GM18507 (cell line): ENCODE measurements at regions not wholly inside any gene's neighbourhood (a gene's known extent, or its start where the extent isn't known, plus 50 kb on each side); places are given as distances from the start of the nearest gene placed in this dataset.
"Not testable (repeated sequence)": the region's sequence is repeated elsewhere in the genome, so short reads cannot be mapped to it uniquely, and the experiment has no call there.

Experiments
- DNase-seq: peaks from one replicate; pipeline ENCODE4 v3.0.0; 2011; ENCODE audit warnings: low read depth; ENCODE audit not compliant: insufficient read length; ENCODE audit errors: extremely low spot score
- FAIRE-seq: peaks from 2 replicates; lab custom pipeline; 2011; peaks lifted over from hg19 to GRCh38; lab: Jason Lieb, UNC

DNA sequence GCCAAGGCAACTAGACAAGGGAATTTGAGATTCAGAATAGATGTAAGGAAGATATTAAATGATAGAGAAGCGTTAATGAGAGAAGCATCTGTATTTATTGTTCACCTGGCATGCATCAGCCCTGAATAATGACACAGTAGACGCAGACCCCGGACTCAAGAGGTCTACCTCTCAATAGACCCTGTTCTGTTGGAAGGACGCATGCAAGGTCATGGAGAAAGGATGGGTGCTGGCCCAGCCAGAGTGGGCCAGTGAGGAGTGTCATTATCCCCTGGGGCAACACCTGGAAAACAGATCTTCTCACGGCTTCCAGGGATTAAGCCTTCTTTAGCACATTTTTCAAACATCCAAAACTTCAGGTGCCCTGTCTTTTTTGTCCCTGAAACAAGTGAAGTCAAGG, 461.0 kb downstream of the EIPR1 start:
- no peak for FAIRE-seq
- DNase-seq, result no peak

DNA sequence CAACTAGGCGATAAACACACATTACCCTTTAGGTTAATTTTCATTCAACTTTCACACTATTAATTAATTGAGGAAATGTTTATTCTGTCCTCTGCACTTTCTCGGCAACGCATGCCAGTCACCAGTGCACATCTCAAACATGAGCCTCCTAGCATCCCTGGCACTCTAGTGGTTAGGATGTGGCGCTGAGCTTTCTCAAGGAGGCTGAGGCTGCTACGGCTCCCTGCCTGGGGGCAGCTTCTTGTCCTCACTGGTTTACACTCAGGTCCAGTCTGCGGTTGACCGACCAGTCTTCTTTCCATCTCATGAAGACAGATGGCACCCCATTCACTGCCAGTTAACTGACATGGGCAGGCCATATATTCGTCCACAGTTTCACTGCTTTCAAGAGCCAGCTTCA, 463.4 kb downstream of the EIPR1 start:
- FAIRE-seq (no peak), DNase-seq (no peak)

GRCh38 chr2:2913601-2914120, 464.0 kb downstream of the EIPR1 start:
- DNase-seq (no peak), FAIRE-seq (no peak)

GRCh38 chr2:2912731-2913130, 464.9 kb downstream of the EIPR1 start:
- DNase-seq (no peak), FAIRE-seq (no peak)

- DNase-seq, result no peak
- no peak for FAIRE-seq
These were observed 465.3 kb downstream of the EIPR1 start for GRCh38 chr2:2912293-2912692.

DNA sequence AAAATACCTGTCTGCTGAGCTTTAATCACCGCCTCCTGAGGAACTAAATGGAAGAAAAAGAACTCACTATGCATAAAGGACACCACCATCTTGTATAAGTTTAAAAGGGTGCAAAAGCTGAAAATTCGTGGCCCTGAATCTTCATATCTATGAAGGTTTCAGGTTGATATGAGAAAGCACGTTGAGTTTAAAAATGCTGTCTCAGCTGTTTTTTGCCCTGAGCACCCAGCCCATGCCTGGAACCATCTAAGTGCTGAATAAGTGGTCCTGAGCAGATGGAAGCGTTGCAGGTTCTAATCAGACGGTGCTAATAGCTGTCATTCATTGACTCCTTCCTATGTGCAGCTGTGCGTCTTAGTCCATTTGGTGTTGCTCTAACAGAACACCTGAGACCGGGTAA, 467.4 kb downstream of the EIPR1 start:
- DNase-seq, result no peak
- no peak for FAIRE-seq

DNA sequence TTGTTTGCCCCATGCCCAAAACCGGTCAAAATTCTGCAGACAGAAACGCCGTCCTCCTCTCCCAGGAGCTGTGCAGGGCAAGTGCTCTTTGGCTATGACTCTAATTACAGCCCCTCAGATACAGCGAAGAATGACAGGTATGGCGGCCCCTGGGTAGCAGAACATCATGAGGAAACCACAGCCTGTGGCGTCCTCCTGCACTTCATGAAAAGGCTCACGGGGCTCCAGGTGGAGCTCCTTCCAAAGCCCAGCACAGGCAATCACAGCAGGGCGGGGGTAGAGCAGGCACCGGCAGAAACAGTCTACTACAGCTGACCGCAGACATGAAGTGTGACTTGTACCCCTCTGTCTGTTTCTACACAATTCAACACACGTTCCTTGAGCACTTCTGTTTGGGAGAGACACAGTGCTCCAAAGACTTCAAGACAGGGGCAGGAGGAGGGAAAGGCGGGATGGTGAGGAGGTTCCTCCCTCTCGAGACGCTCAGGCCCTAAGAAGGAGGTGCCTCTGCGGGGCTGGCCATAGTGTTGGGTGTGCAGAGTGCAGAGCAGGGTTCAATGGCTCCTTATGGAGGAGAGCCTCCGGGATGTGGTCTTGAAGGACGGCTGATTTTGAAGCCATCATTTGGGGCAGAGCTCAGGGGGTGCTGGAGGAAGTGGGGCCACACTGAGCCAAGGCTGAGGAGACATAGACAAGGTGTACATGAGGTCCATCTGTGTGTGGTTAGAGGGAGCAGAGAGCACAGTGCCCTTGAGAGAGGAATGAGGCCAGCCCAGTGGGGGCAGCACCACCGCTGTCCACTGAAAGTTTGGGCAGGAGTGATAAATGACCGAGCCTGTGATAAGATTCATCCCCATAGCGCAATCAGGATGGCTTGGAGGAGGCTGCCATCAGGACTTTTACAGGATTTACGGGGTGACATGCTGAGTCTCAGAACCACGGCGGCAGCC, 468.3 kb downstream of the EIPR1 start:
- DNase-seq (no peak), FAIRE-seq (no peak)

GRCh38 chr2:2906091-2906490, 471.5 kb downstream of the EIPR1 start:
- DNase-seq (no peak), FAIRE-seq (no peak)

DNA sequence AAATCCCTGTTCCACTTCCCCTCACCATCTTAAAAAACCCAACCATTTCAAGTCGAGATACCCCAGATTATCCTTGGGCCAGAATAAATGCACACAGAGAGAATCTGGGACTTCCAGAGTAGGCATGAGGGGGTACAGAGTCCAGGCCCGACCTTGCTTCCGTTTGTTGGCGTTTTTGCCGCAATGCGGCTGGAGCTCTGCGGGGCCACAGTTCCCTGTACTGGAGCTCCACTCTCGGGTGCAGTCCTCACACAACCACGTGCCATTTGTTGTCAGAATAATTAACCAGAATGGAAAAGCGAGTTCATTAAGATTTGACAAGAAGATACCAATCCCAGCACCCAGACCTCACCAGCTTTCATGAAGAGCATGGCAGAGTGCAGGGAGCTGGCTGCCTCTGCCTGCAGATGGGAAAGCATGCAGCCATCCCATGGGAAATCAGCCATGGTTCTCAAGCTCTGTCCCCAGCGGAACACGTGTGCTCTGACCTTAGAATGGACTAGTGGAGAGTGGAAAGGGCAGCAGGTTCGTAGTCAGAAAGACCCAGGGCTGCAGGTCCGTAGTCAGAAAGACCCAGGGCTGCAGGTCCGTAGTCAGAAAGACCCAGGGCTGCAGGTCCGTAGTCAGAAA, 472.8 kb downstream of the EIPR1 start:
- no peak for FAIRE-seq

GRCh38 chr2:2902547-2903281, 474.9 kb downstream of the EIPR1 start:
- FAIRE-seq, result no peak
- DNase-seq, result no peak

More for the DNA sequence above, 472.8 kb downstream of the EIPR1 start:
- DNase-seq, result no peak

DNA sequence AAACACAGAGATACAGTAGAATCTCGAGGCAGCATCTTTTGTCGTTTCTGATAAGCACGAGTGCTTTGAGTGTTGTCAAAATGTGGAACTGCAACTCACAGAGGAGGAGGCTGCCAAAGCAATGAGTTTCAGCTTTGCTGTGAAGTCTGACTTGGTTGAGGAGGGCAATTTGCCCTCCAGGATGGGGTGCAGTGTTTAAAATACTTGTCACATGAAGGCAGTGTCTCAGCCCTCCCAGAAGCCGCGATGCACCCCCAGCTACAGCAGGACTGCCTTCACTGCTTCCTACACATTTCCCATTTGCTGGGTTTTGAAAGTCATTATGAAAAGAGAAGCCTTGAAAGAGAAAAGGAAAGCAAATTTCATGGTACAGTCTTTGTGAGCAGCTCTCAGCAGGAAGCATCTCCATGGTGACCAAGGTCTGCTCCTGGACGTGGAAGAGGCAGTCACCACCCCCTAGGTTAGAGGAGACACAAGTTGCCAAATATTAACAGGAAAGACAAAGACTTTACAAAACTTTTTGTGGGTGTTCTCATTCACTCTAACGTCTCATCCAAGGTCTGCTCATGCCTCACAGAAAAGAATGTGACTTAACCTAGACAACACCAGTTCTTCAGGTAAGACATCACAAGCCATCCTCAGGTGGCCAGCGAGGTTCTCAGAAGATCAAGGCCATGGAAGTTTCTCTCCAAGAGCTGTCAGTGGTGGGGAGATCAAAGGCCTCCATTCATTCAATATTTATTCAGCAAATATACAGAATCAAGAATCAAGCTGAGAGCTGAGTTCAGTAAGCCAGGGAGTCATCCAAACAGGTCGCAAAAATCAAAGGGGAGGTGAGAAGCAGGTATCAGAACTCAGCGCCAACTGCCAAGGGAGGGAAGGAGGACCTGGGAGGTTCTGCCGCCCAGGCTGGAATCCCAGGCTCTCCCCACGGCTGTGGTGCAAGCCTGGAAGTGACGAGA, 476.0 kb downstream of the EIPR1 start:
- FAIRE-seq (peak; percentile 95), DNase-seq (peak; percentile 40)

- no peak for FAIRE-seq
- DNase-seq, result no peak
These were observed 477.8 kb downstream of the EIPR1 start for GRCh38 chr2:2899826-2900225.

- no peak for DNase-seq
- peak; percentile 56 for FAIRE-seq
These were observed 478.9 kb downstream of the EIPR1 start for GRCh38 chr2:2898744-2899143.

DNA sequence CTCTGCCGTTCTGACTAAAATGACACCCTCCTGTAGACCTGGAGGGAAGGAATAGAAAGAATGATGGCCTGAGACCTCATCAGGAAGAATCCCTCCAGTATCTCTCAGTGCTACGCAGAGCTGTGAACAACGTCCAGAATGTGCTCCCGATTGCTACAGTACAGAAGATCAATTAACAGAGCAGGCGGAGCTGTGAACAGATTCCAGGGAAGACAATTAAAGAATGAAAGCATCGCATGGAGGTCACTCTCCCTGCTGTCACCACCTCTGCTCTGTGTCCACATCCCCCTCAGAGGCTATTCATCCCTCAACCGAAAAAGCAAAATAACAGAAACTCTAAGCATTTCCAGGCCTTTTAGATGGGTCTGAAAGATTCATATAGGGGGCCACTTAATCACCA, 481.0 kb downstream of the EIPR1 start:
- DNase-seq (no peak), FAIRE-seq (no peak)

DNA sequence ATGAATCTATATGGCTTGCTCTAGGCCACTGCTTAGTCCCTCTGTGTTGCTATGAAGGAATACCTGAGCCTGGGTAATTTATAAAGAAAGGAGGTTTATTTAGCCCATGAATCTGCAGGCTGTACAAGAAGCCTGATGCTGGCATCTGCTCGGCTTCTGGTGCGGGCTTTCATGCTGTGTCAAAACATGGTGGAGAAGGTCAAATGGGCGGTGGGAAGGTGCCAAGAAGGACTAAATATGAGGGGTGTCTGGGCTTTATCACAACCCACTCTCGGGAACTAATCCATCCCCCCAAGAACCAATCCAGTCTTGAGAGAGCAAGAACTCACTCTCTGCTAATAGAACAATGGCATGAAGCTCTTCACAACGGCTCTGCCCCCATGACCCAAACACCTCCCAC, 481.6 kb downstream of the EIPR1 start:
- no peak for FAIRE-seq

DNA sequence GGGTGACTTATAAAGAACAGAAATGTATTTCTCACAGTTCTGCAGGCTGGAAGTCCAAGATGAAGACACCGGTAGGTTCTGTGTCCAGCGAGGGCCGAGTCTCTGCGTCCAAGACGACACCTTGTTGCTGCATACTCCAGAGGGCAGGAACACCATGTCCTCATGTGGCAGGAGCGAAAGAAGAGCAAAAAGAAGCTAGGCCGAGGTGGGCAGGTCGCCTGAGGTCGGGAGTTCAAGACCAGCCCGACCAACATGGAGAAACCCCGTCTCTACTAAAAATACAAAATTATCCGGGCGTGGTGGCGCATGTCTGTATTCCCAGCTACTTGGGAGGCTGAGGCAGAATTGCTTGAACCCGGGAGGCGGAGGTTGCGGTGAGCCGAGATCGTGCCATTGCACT, 483.6 kb downstream of the EIPR1 start:
- not testable (repeated sequence) for DNase-seq, FAIRE-seq

More for the DNA sequence above, 481.6 kb downstream of the EIPR1 start:
- DNase-seq, result no peak

DNA sequence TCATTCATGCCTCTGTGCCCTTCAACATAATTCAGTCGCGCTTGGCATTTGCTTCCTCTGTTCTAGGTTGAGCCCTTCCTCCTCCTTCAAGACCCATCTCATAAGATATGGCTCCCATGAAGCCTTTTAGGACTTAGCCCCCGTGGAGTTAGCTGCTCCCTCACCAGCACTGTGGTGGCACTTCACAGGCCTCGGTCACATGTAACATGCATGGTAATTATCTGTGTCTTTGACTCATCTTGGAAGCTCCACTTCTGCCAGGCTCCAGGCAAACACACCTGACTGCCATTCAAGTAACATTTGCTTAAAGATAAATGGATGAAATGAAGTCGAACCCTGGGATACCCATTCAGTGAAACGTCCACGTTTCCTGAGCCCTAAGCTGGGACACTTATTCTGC, 484.7 kb downstream of the EIPR1 start:
- FAIRE-seq (no peak), DNase-seq (no peak)

GRCh38 chr2:2892378-2892777, 485.2 kb downstream of the EIPR1 start:
- DNase-seq (no peak), FAIRE-seq (no peak)

- DNase-seq (no peak), FAIRE-seq (no peak)
These were observed 486.7 kb downstream of the EIPR1 start for GRCh38 chr2:2890901-2891300.
